ENCODE measurements at regions not wholly inside any gene's neighbourhood (a gene's known extent, or its start where the extent isn't known, plus 50 kb on each side); places are given as distances from the start of the nearest gene placed in this dataset.

DNA sequence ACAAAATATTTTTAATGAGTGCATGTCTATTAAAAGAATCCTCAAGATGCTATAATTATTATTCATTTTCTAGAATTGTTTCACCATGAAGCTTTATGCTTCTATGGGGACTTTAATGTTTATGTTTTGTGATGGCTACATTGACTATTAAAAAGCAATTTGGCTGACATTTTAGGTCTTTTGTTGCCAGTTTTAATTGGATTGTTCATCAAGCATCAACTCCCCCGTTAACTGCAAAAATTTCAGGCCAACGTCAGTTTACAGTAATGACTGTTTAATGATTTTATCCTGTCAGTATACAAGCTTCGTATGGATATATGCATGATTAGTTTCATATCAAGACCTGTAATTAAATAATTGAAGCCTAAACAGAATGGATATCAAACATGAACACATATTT is 422.8 kb downstream of the SH2D1A start:
- TF ChIP-seq, protein P1, sequence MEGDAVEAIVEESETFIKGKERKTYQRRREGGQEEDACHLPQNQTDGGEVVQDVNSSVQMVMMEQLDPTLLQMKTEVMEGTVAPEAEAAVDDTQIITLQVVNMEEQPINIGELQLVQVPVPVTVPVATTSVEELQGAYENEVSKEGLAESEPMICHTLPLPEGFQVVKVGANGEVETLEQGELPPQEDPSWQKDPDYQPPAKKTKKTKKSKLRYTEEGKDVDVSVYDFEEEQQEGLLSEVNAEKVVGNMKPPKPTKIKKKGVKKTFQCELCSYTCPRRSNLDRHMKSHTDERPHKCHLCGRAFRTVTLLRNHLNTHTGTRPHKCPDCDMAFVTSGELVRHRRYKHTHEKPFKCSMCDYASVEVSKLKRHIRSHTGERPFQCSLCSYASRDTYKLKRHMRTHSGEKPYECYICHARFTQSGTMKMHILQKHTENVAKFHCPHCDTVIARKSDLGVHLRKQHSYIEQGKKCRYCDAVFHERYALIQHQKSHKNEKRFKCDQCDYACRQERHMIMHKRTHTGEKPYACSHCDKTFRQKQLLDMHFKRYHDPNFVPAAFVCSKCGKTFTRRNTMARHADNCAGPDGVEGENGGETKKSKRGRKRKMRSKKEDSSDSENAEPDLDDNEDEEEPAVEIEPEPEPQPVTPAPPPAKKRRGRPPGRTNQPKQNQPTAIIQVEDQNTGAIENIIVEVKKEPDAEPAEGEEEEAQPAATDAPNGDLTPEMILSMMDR (IDR thresholded peaks at IDR 0.05): no peak
- no peak for TF ChIP-seq POLR2A (IDR thresholded peaks at IDR 0.05)

Data from vagina (tissue), 2 donors.